HepG2 (cell line): ENCODE measurements at regions not wholly inside any gene's neighbourhood (a gene's known extent, or its start where the extent isn't known, plus 50 kb on each side); places are given as distances from the start of the nearest gene placed in this dataset.

Experiments used
- ATAC-seq: fragments of 200-7000 bp; cut with Tn5 transposase; 3 replicates; pipeline ENCODE4 v1.9.1; 2020; ENCODE audit warnings: mild to moderate bottlenecking, moderate library complexity
- BruUV-seq: library from RNA; stranded (reverse); fragments of 400-500 nt; replicated peaks from 2 replicates; lab custom pipeline; 2021; lab: Mats Ljungman, UMichigan
- CTCF ChIA-PET: fragments of 300-600 bp; formaldehyde crosslinking; extraction: SDS; loops from one replicate; lab custom pipeline; 2021; ENCODE audit warnings: low total read pairs, inconsistent platforms, low intra/inter-chr PET ratio; lab: Yijun Ruan, JAX
- POLR2A ChIA-PET: fragments of 350-600 bp; sonication (Branson Sonifier 250); formaldehyde crosslinking; loops from one replicate; lab custom pipeline; 2020; ENCODE audit warnings: antibody characterized with exemption, inconsistent platforms; lab: Yijun Ruan, JAX
- DNase-seq: peaks from one replicate; pipeline ENCODE4 v3.0.0-alpha.2; 2015; ENCODE audit warnings: low spot score
- FAIRE-seq: peaks from 3 replicates; lab custom pipeline; 2011; peaks lifted over from hg19 to GRCh38; lab: Jason Lieb, UNC
- H2AFZ ChIP-seq: one replicate; pipeline ENCODE4 v1.6.1; 2011; ENCODE audit warnings: low read length, inconsistent platforms
- H3K27ac ChIP-seq: fragments of 300-600 bp; 3 replicates; pipeline ENCODE4 v1.8.0; 2011; ENCODE audit warnings: mixed run types, mild to moderate bottlenecking, mixed read lengths, low read length, inconsistent platforms; ENCODE audit not compliant: insufficient read depth; ENCODE audit errors: extremely low read length
- H3K27me3 ChIP-seq, 2 experiments: fragments of 200-600 bp in 1 of 2; 2 replicates in 1 of 2; 3 replicates in 1 of 2; pipeline versions ENCODE4 v1.6.0 to v1.8.0; 2011; ENCODE audit warnings: low read length in 2 of 2, mild to moderate bottlenecking in 2 of 2, moderate library complexity in 2 of 2, inconsistent platforms in 1 of 2; ENCODE audit not compliant: insufficient read depth in 2 of 2, control insufficient read depth in 1 of 2
- H3K36me3 ChIP-seq, 2 experiments: fragments of 200-600 bp in 1 of 2; replicated peaks in 1 of 2; 2 replicates in 1 of 2; 3 replicates in 1 of 2; pipeline versions ENCODE4 v1.5.1 to v1.8.0; 2011; ENCODE audit warnings: low read length in 2 of 2, inconsistent platforms in 1 of 2; ENCODE audit not compliant: insufficient read depth in 2 of 2, control insufficient read depth in 1 of 2
- H3K4me1 ChIP-seq: 2 replicates; pipeline ENCODE4 v1.5.1; 2012; ENCODE audit warnings: low read length, inconsistent platforms; ENCODE audit not compliant: insufficient read depth
- H3K4me2 ChIP-seq: 2 replicates; pipeline ENCODE4 v1.6.0; 2011; ENCODE audit warnings: low read depth, low read length, inconsistent platforms
- H3K4me3 ChIP-seq, 3 experiments: fragments of 200-600 bp in 1 of 3; sonication (generic), shearing (Covaris generic) in 1 of 3; replicated peaks in 1 of 3; 2 replicates each; pipeline ENCODE4 v1.5.1; 2011 to 2016; ENCODE audit warnings: low read length in 3 of 3, inconsistent platforms in 2 of 3, low read depth in 2 of 3, mild to moderate bottlenecking in 2 of 3, control low read depth in 1 of 3, mixed read lengths in 1 of 3; ENCODE audit not compliant: insufficient read depth in 1 of 3
- H3K79me2 ChIP-seq: one replicate; pipeline ENCODE4 v1.6.1; 2011; ENCODE audit warnings: low read length, inconsistent platforms; ENCODE audit not compliant: insufficient read depth
- H3K9ac ChIP-seq: 2 replicates; pipeline ENCODE4 v1.6.0; 2011; ENCODE audit warnings: mild to moderate bottlenecking, low read depth, low read length, inconsistent platforms; ENCODE audit not compliant: insufficient read depth
- H3K9me3 ChIP-seq: 2 replicates; pipeline ENCODE4 v1.5.1; 2012; ENCODE audit warnings: mild to moderate bottlenecking, low read length
- H4K20me1 ChIP-seq: 2 replicates; pipeline ENCODE4 v1.6.0; 2011; ENCODE audit warnings: inconsistent platforms, mild to moderate bottlenecking, low read length, moderate library complexity; ENCODE audit not compliant: insufficient read depth
- DNMT1 ChIP-seq: sonication (generic); formaldehyde crosslinking; IDR thresholded peaks from 2 replicates; pipeline ENCODE4 v1.5.1; 2020; ENCODE audit warnings: mild to moderate bottlenecking, missing genetic modification reagents
- FOXJ3 ChIP-seq: sonication (generic); formaldehyde crosslinking; IDR thresholded peaks from 2 replicates; pipeline ENCODE4 v1.4.0; 2020; ENCODE audit warnings: missing genetic modification reagents, mild to moderate bottlenecking, borderline replicate concordance
- GPN1 ChIP-seq: sonication (generic); formaldehyde crosslinking; IDR thresholded peaks from 2 replicates; pipeline ENCODE4 v1.5.1; 2020; ENCODE audit warnings: missing genetic modification reagents, borderline replicate concordance
- HCFC1 ChIP-seq: fragments of 150-350 bp; IDR thresholded peaks from 2 replicates; pipeline ENCODE4 v1.6.1; 2014; ENCODE audit warnings: low read depth, low read length
- HDAC2 ChIP-seq: sonication (generic); formaldehyde crosslinking; IDR thresholded peaks from 2 replicates; pipeline ENCODE4 v1.4.0; 2020; ENCODE audit warnings: missing genetic modification reagents
- JDP2 ChIP-seq: sonication (generic); formaldehyde crosslinking; IDR thresholded peaks from 2 replicates; pipeline ENCODE4 v1.8.1; 2022; ENCODE audit warnings: missing genetic modification reagents, borderline replicate concordance
- SNRNP70 ChIP-seq: fragments of 200-400 bp; formaldehyde crosslinking; IDR thresholded peaks from 2 replicates; pipeline ENCODE4 v1.6.1; 2017; ENCODE audit warnings: mild to moderate bottlenecking, low read depth, low read length, moderate library complexity
- TFDP1 ChIP-seq: IDR thresholded peaks from 2 replicates; pipeline ENCODE4 v1.6.1; 2016; ENCODE audit warnings: missing compliant biosample characterization, missing genetic modification reagents, borderline replicate concordance
- TMF1 ChIP-seq: sonication (generic); formaldehyde crosslinking; IDR thresholded peaks from 2 replicates; pipeline ENCODE4 v1.8.1; 2022; ENCODE audit warnings: low read depth, missing genetic modification reagents
- ZBTB2 ChIP-seq: sonication (generic); formaldehyde crosslinking; IDR thresholded peaks from 2 replicates; pipeline ENCODE4 v1.8.0; 2022; ENCODE audit warnings: low read depth, missing genetic modification reagents
- ZFY ChIP-seq: sonication (generic); formaldehyde crosslinking; IDR thresholded peaks from 2 replicates; pipeline ENCODE4 v1.4.0; 2020; ENCODE audit warnings: missing genetic modification reagents
- ZNF143 ChIP-seq: sonication (generic); formaldehyde crosslinking; IDR thresholded peaks from 2 replicates; pipeline ENCODE4 v1.4.0; 2020; ENCODE audit warnings: missing genetic modification reagents
- ZNF367 ChIP-seq: sonication (generic); formaldehyde crosslinking; IDR thresholded peaks from 2 replicates; pipeline ENCODE4 v1.4.0; 2020; ENCODE audit warnings: missing genetic modification reagents, borderline replicate concordance
- ZNF549 ChIP-seq: sonication (generic); formaldehyde crosslinking; IDR thresholded peaks from 2 replicates; pipeline ENCODE4 v1.5.0; 2020; ENCODE audit warnings: missing genetic modification reagents
- ZNF619 ChIP-seq: sonication (generic); formaldehyde crosslinking; IDR thresholded peaks from 2 replicates; pipeline ENCODE4 v1.4.0; 2020; ENCODE audit warnings: mild to moderate bottlenecking, missing genetic modification reagents
- WGBS: methylation state at CpG from one replicate; pipeline ENCODE4 v1.1.6; 2017; ENCODE audit warnings: low lambda C conversion rate; 5-methylcytosine and 5-hydroxymethylcytosine counted together
- in situ Hi-C: cut with HindIII; loops from 2 replicates; pipeline ENCODE4 v1.10.0; 2017; ENCODE audit warnings: low pct_unique_long_range_greater_than_20kb; ENCODE audit not compliant: extremely low pct_ligation_motif_present
- intact Hi-C: fragments of 100-400 bp; cut with micrococcal nuclease; formaldehyde crosslinking; loops from one replicate; pipeline ENCODE4 v1.10.0; 2022; ENCODE audit not compliant: unreplicated experiment
- TF ChIP-seq, protein P1 (sequence below): sonication (generic); IDR thresholded peaks from 2 replicates; pipeline ENCODE4 v1.6.1; 2016; ENCODE audit warnings: low read depth, borderline replicate concordance

DNA sequence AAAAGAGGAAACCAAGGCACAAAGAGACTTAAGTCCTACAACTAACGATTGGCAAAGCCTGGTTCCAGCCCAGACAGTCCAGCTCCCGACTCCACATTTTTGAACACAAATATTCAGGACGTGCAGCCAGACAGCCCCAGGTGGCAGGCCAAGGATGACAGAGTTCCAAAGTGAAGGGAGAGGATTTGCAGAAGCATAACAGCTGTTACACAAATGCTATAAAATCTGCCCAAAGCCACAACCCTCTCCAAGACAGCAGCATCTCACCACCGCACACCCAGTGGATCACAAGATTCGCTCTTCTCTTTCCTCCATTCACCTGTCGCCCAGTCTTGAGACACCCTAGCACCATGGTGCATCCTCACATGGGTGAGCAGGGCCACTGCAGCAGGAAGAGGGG lies 227.1 kb upstream of the ID2 start:
- FAIRE-seq (no peak), ATAC-seq (no peak), DNase-seq (no peak)
- H3K27me3 ChIP-seq: peaks cover 0 to 29% of the 10 kb centered on the region in 2 experiments; a peak in 3 of 5 replicates
- intact Hi-C loops (no loop called here), in situ Hi-C loops (no loop called here)
- no TSS peak for BruUV-seq
- H3K9me3 ChIP-seq: no peaks in the 10 kb centered on the region
- no peak overlapping the region for H2AFZ ChIP-seq
- no peaks in the 10 kb centered on the region for H4K20me1 ChIP-seq
- H3K79me2 ChIP-seq: no peaks in the 10 kb centered on the region
- H3K4me3 ChIP-seq: no peak overlapping the region
- 63% methylated on average over 6 of the region's 6 CpGs for WGBS
- no peak overlapping the region for H3K27ac ChIP-seq
- no peaks in the 10 kb centered on the region for H3K36me3 ChIP-seq
- TF ChIP-seq HCFC1 (no peak), JDP2 (CRISPR knock-in tag) (no peak)
- ChIA-PET POLR2A (no interaction called here), CTCF (no interaction called here)
- H3K4me1 ChIP-seq: no peaks in the 10 kb centered on the region
- no peak overlapping the region for H3K4me2 ChIP-seq
- H3K9ac ChIP-seq: no peak overlapping the region

DNA sequence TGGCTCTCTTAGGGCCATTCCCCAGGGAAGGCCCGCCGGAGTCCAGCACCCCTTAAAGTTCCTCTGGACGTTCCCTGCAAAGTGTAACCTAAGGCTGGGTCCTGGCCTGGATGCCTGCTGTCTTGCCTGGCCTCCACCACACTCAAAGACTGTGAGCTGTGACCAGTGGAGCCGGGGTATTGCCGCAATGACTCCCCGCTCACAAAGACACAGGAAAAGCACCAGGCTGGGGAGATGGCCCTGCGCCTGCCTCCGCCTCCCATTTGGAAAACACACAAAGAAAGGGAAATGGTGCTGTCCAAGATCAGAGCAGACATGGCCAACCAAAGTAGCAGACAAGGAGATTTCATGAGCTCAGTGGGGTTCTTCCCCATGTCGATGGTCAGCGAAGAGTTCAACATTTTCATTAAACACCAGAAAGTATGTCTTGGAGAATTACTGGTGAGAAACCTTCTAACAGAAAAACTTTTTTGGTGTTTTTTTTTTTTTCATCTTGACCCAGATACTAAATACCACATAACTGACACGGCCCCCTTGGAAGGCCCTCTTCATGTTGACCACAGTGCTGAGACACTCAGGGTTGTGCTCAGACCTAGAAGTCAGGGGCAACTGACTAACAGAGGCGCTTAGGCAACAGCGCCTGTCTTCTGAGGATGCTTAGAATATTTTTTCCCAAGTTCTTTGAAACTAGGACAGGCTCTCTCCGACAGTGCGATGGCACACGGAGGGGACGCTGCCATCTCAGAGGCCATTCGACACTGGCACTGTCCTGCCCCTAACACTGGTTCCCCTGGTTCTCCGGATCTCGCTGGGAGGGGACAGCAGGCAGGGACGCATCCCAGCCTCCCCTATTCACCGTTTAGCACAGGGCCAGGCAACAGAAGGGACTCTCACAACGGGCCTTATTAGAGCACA lies 226.4 kb upstream of the ID2 start:
- WGBS: 57% methylated on average over 23 of the region's 23 CpGs
- H3K4me3 ChIP-seq: no peak overlapping the region
- ATAC-seq: peak; percentile 36
- no peak overlapping the region for H3K9ac ChIP-seq
- FAIRE-seq: no peak
- no peaks in the 10 kb centered on the region for H3K79me2 ChIP-seq
- intact Hi-C loops (no loop called here), in situ Hi-C loops (no loop called here)
- POLR2A ChIA-PET: no interaction called here
- peak overlapping the region; percentile 14; the same call in 1 of the 2 replicates for H3K4me2 ChIP-seq
- no peaks in the 10 kb centered on the region for H4K20me1 ChIP-seq
- CTCF ChIA-PET: no interaction called here
- H3K27ac ChIP-seq: no peak overlapping the region
- H3K4me1 ChIP-seq: no peaks in the 10 kb centered on the region
- no peaks in the 10 kb centered on the region for H3K9me3 ChIP-seq
- H3K27me3 ChIP-seq: peaks cover 0 to 36% of the 10 kb centered on the region in 2 experiments; a peak in 3 of 5 replicates
- no TSS peak for BruUV-seq
- no peak for DNase-seq
- no peak overlapping the region for H2AFZ ChIP-seq
- H3K36me3 ChIP-seq: no peaks in the 10 kb centered on the region
- TF ChIP-seq SNRNP70 (no peak), DNMT1 (CRISPR knock-in tag) (no peak), FOXJ3 (no peak), ZNF549 (CRISPR knock-in tag) (no peak), ZNF619 (CRISPR knock-in tag) (no peak), ZFY (CRISPR knock-in tag) (no peak), TFDP1 (no peak), HDAC2 (no peak), ZNF143 (CRISPR knock-in tag) (no peak), ZBTB2 (CRISPR knock-in tag) (no peak), ZNF367 (CRISPR knock-in tag) (no peak), TMF1 (CRISPR knock-in tag) (no peak), GPN1 (no peak)
- TF ChIP-seq, protein P1, sequence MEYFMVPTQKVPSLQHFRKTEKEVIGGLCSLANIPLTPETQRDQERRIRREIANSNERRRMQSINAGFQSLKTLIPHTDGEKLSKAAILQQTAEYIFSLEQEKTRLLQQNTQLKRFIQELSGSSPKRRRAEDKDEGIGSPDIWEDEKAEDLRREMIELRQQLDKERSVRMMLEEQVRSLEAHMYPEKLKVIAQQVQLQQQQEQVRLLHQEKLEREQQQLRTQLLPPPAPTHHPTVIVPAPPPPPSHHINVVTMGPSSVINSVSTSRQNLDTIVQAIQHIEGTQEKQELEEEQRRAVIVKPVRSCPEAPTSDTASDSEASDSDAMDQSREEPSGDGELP: no peak
